GM23248 (cell line): ENCODE measurements at regions not wholly inside any gene's neighbourhood (a gene's known extent, or its start where the extent isn't known, plus 50 kb on each side); places are given as distances from the start of the nearest gene placed in this dataset.

Experiments used
- EZH2 ChIP-seq: fragments of 200-600 bp; sonication (generic); IDR thresholded peaks from 2 replicates; pipeline ENCODE4 v1.6.1; 2018; ENCODE audit warnings: antibody characterized with exemption, mild to moderate bottlenecking; ENCODE audit not compliant: insufficient read depth, poor library complexity, severe bottlenecking
- EZH2phosphoT487 ChIP-seq: fragments of 200-600 bp; sonication (generic); IDR thresholded peaks from 2 replicates; pipeline ENCODE4 v1.6.1; 2018; ENCODE audit warnings: antibody characterized with exemption, moderate library complexity, mild to moderate bottlenecking, low read depth; ENCODE audit not compliant: insufficient read depth

DNA sequence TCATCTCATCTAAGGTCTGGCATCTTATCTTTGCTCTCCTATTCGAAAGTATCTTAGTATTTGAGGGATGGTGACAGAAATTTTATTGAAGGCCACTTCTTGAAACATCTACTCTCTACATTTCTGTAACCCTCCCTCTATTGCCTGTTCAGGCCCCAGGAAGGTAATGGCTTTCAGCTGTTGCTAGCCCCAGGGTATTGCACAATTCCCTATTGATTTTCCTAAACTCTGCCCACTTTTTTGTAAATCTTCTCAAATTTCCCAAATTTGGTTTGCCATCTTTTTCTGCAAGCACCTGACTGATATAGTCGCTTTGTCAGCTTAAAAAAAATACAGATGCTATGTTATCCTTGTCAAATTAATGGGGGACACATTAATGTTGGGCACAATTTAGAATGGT, 242.1 kb downstream of the RAP2B start:
- TF ChIP-seq EZH2phosphoT487 (no peak), EZH2 (no peak)
